Brain microvascular endothelial cell (primary cell): ENCODE measurements at regions not wholly inside any gene's neighbourhood (a gene's known extent, or its start where the extent isn't known, plus 50 kb on each side); places are given as distances from the start of the nearest gene placed in this dataset.

ENCODE experiments used
- DNase-seq: peaks from one replicate; pipeline ENCODE4 v3.0.0-alpha.2; 2020
- H3K27ac ChIP-seq: fragments of 250-450 bp; sonication (Bioruptor Pico); 2 replicates; pipeline ENCODE4 v1.5.1; 2020; ENCODE audit warnings: mild to moderate bottlenecking, moderate library complexity
- H3K27me3 ChIP-seq: fragments of 250-450 bp; sonication (Bioruptor Pico); replicated peaks from 2 replicates; pipeline ENCODE4 v1.5.1; 2020; ENCODE audit warnings: mild to moderate bottlenecking
- H3K36me3 ChIP-seq: fragments of 250-450 bp; sonication (Bioruptor Pico); replicated peaks from 2 replicates; pipeline ENCODE4 v1.5.1; 2020; ENCODE audit warnings: mild to moderate bottlenecking
- H3K4me3 ChIP-seq: 2 replicates; pipeline ENCODE4 v1.5.1; 2011; ENCODE audit warnings: low read depth, mild to moderate bottlenecking, control low read depth, low read length, moderate library complexity
- CTCF ChIP-seq: IDR thresholded peaks from 2 replicates; pipeline ENCODE4 v1.5.1; 2011; ENCODE audit warnings: low read depth, mild to moderate bottlenecking, moderate library complexity, low read length, control low read depth, inconsistent platforms; ENCODE audit errors: missing control alignments
- in situ Hi-C: cut with HindIII; loops from 2 replicates; pipeline ENCODE4 v1.10.0; 2017; ENCODE audit warnings: low sequenced_read_pairs, low pct_ligation_motif_present

- H3K4me3 ChIP-seq = no peak overlapping the region
- H3K27ac ChIP-seq = no peak overlapping the region
- no peaks in the 10 kb centered on the region for H3K36me3 ChIP-seq
- no peaks in the 10 kb centered on the region for H3K27me3 ChIP-seq
- DNase-seq = no peak
- in situ Hi-C loops = no loop called here
- TF ChIP-seq CTCF = no peak
Measured at GRCh38 chr9:135297456-135298075, 182.0 kb upstream of the PPP1R26 start.

- DNase-seq = no peak
- Histone ChIP-seq H3K27me3 (no peaks in the 10 kb centered on the region), H3K4me3 (no peak overlapping the region), H3K36me3 (no peaks in the 10 kb centered on the region), H3K27ac (no peak overlapping the region)
- in situ Hi-C loops = no loop called here
- TF ChIP-seq CTCF = no peak
Measured at GRCh38 chr9:135299239-135299590, 180.4 kb upstream of the PPP1R26 start.

GRCh38 chr9:135299651-135300345 is 179.8 kb upstream of the PPP1R26 start:
- Histone ChIP-seq H3K27me3 (no peaks in the 10 kb centered on the region), H3K36me3 (no peaks in the 10 kb centered on the region), H3K4me3 (no peak overlapping the region), H3K27ac (no peak overlapping the region)
- TF ChIP-seq CTCF = no peak
- no peak for DNase-seq
- in situ Hi-C loops = no loop called here

GRCh38 chr9:135300346-135301141 is 179.0 kb upstream of the PPP1R26 start:
- Histone ChIP-seq H3K4me3 (no peak overlapping the region), H3K27me3 (no peaks in the 10 kb centered on the region), H3K27ac (no peak overlapping the region), H3K36me3 (no peaks in the 10 kb centered on the region)
- DNase-seq = no peak
- in situ Hi-C loops = no loop called here
- TF ChIP-seq CTCF = no peak

- H3K27ac ChIP-seq = no peak overlapping the region
- TF ChIP-seq CTCF = no peak
- in situ Hi-C loops = no loop called here
- DNase-seq = no peak
- H3K4me3 ChIP-seq = no peak overlapping the region
- H3K27me3 ChIP-seq = no peaks in the 10 kb centered on the region
- no peaks in the 10 kb centered on the region for H3K36me3 ChIP-seq
Measured at GRCh38 chr9:135301271-135302263, 178.0 kb upstream of the PPP1R26 start.
